Ovary (tissue), 7 donors: ENCODE measurements at regions not wholly inside any gene's neighbourhood (a gene's known extent, or its start where the extent isn't known, plus 50 kb on each side); places are given as distances from the start of the nearest gene placed in this dataset.
A peak's percentile ranks its signal among the peaks of the same experiment; 100 is the strongest.

Experiments
- DNase-seq, 5 donors: peaks; one replicate each; pipeline ENCODE4 v3.0.0-alpha.2; 2019 to 2020
- H3K27ac ChIP-seq, 2 donors: fragments of 200-600 bp; one replicate each; pipeline versions ENCODE4 v1.5.1 to v1.8.0; 2019 to 2022
- H3K27me3 ChIP-seq: fragments of 200-600 bp; one replicate; pipeline ENCODE4 v1.8.0; 2022
- H3K36me3 ChIP-seq: fragments of 200-600 bp; sonication (generic); one replicate; pipeline ENCODE4 v1.5.1; 2019
- H3K4me1 ChIP-seq: one replicate; pipeline ENCODE4 v1.8.1; 2013; ENCODE audit warnings: mild to moderate bottlenecking, moderate library complexity; ENCODE audit not compliant: insufficient read depth
- H3K4me3 ChIP-seq: fragments of 200-600 bp; sonication (generic); one replicate; pipeline ENCODE4 v1.5.1; 2017
- H3K9me3 ChIP-seq, 2 donors: fragments of 200-600 bp in 1 of 2; sonication (generic) in 1 of 2; one replicate each; pipeline versions ENCODE4 v1.5.1 to v1.8.1; 2013 to 2019; ENCODE audit warnings: mild to moderate bottlenecking in 1 of 2, moderate library complexity in 1 of 2
- EP300 ChIP-seq: sonication (generic); formaldehyde crosslinking; IDR thresholded peaks from one replicate; pipeline ENCODE4 v1.6.1; 2017; ENCODE audit warnings: antibody characterized with exemption
- POLR2A ChIP-seq: fragments of 450-650 bp; IDR thresholded peaks from one replicate; pipeline ENCODE4 v1.6.1; 2017; ENCODE audit warnings: antibody characterized with exemption, mild to moderate bottlenecking, moderate library complexity
- WGBS, 3 donors: extraction: QIAGEN DNeasy Blood & Tissue Kit in 1 of 3; methylation state at CpG; one replicate each; pipeline versions ENCODE4 v1.1.5 to v1.1.7; 2013 to 2017; 5-methylcytosine and 5-hydroxymethylcytosine counted together
- intact Hi-C, 4 donors: fragments of 100-400 bp; cut with DNase I; formaldehyde crosslinking; loops; one replicate each; pipeline versions ENCODE4 v1.11.0 to v1.15.1; 2022 to 2023
- TF ChIP-seq, protein P1 (sequence below), 3 donors: fragments of 450-650 bp in 2 of 3; fragments of 200-600 bp in 1 of 3; IDR thresholded peaks; one replicate each; pipeline versions ENCODE4 v1.5.1 to v1.8.0; 2016 to 2022; ENCODE audit warnings: antibody characterized with exemption in 3 of 3, mild to moderate bottlenecking in 1 of 3
- donor health status: DM: no; HTN: no; CAD: no; lungs with moderate emphysema.
- donor health status: DM: no; HTN: no; CAD: no.
- donor health status: Bipolar disorder and iron deficiency.
- donor health status: DM: no; HTN: no; CAD: no.
- donor health status: DM: yes; HTN: yes; CAD: no.

DNA sequence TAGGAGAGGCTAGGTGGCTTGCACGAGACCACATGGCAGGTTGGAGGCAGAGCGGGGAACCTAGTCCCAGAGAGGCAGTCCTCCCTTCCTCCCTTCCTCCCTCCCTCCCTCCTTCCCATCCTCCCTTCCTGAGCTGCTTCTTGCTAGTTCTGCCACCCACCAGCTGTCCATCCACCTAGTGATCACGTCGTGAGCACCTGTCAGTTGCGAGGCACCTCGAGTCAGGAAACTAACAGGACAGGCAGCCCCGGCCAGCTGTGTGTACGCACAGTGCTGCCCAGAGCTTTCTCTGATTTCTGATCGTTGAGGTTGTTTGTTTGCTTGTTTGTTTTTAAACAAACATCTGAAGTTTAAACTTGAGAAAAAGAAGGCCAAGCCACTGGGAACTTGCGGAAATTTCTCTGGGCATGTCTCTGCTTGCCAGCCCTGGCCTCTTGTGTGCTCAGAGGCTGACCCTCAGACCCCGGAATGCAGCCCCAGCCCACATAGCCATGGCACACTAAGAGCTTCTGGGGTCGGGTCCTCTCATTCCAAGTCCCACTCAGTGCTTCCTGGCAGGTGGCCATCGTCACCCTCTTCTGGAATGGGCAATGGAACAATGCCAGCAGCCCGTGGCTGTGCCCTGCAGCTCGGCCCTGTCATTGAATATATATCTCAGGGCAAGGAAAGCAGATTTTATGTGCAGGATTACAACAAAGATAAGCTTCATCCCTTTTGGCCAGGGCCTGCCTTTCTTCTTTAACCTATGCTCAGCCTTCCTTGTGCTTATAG is 174.0 kb downstream of the KATNIP start:
- DNase-seq = peak in 3 of 5 donors; percentile 28 to 46 (median 46)
- intact Hi-C loops = loop anchor here in 1 of 4 donors (10.0 kb wide), 1 partner anchor 459 kb away; the partner anchor contains the start of gene NSMCE1
- Histone ChIP-seq H3K9me3 (no peaks in the 10 kb centered on the region), H3K4me1 (peaks cover 12% of the 10 kb centered on the region), H3K27ac (peak overlapping the region in 1 of 2 donors; percentile 28), H3K27me3 (no peaks in the 10 kb centered on the region), H3K4me3 (no peak overlapping the region), H3K36me3 (no peaks in the 10 kb centered on the region)
- TF ChIP-seq, protein P1, sequence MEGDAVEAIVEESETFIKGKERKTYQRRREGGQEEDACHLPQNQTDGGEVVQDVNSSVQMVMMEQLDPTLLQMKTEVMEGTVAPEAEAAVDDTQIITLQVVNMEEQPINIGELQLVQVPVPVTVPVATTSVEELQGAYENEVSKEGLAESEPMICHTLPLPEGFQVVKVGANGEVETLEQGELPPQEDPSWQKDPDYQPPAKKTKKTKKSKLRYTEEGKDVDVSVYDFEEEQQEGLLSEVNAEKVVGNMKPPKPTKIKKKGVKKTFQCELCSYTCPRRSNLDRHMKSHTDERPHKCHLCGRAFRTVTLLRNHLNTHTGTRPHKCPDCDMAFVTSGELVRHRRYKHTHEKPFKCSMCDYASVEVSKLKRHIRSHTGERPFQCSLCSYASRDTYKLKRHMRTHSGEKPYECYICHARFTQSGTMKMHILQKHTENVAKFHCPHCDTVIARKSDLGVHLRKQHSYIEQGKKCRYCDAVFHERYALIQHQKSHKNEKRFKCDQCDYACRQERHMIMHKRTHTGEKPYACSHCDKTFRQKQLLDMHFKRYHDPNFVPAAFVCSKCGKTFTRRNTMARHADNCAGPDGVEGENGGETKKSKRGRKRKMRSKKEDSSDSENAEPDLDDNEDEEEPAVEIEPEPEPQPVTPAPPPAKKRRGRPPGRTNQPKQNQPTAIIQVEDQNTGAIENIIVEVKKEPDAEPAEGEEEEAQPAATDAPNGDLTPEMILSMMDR (IDR thresholded peaks at IDR 0.05) = no peak
- TF ChIP-seq POLR2A (no peak), EP300 (no peak)
- 77 to 81% (median 77%) methylated on average over 15 of the region's 15 CpGs for WGBS, 3 donors

DNA sequence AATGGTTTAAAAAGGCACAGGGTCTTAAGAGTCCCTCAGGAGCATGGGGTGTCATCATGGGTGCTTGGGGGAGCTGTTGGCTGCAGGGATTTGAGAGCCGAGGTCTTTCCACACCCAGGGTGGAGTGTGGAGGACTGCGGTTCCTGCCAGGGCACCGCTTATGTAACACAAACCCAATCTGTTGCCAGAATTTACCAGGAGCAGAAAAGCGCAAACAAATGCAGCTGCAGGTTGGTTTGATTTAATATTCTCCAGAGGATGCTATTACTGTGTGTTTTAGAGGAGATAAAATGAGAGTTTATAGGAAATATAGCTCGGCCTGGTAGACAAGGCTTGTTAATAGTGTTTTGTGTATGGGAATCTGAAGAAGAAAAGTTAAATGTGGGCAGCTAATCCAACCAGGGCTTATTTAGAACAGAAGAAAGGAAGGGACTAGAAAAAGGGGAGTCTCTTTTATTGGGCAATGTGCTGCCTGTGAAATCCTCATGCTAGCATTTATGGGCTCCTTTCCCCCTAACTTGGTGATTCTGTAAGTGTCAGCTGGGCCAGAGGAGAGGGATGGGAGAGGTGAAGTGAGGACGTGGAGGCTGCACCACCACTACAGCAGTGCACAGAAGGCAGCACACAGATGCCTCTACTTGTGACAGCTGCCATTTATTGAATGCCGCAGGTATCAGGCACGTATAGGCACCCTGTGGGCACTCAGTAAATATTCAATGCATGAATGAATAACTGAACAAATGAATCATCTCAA is 174.7 kb downstream of the KATNIP start:
- 49 to 69% (median 59%) methylated on average over 8 of the region's 8 CpGs for whole genome bisulfite sequencing, 3 donors
- H3K27me3 ChIP-seq = no peaks in the 10 kb centered on the region
- intact Hi-C loops = loop anchor here in 1 of 4 donors (10.0 kb wide), 1 partner anchor 460 kb away; the partner anchor contains the start of gene NSMCE1
- peak in 2 of 5 donors; percentile 42 to 44 for DNase-seq
- no peak for TF ChIP-seq POLR2A
- TF ChIP-seq, protein P1 (IDR thresholded peaks at IDR 0.05) = no peak
- no peak for TF ChIP-seq EP300
- peaks cover 12% of the 10 kb centered on the region for H3K4me1 ChIP-seq
- H3K27ac ChIP-seq = peak overlapping the region in 1 of 2 donors; percentile 28
- H3K36me3 ChIP-seq = no peaks in the 10 kb centered on the region
- H3K4me3 ChIP-seq = no peak overlapping the region
- no peaks in the 10 kb centered on the region for H3K9me3 ChIP-seq

DNA sequence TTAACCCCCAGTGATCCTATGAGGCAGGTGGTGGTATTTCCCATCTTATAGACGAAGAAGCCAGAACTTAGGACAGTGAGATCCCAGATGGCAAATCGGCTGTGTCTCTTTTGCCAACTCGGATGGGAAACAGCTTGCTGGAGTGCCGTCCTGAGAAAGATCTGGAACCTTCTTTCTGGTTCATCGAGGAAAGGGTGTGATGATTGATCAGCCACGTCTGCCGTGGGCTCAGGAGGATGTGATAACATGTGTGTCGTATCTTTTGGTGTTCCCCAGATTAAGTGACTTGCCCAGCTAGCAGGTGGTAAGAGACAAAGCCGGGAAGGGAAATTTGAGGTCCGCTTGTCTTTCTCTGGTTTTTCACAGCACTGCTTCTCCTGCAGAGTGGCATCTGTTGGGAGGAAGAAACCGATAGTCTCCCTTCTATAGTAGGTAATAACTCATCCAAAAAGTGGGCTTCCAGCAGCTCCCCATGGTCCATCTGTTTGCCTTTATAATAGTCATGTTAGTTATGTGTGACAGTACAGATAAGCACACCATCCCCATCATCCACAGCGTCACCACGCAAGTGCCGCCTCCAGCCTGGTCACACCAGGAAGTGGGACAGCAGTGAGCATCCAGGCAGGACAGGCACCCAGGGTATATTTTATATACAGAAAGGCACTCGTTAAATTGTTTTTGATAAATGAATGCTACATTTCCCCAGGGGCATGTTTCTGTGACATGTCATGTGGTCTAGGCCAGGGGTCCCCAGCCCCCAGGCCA is 175.5 kb downstream of the KATNIP start:
- DNase-seq = no peak
- Histone ChIP-seq H3K27me3 (no peaks in the 10 kb centered on the region), H3K4me3 (no peak overlapping the region), H3K36me3 (no peaks in the 10 kb centered on the region), H3K27ac (no peak overlapping the region), H3K4me1 (peaks cover 12% of the 10 kb centered on the region), H3K9me3 (no peaks in the 10 kb centered on the region)
- no peak for TF ChIP-seq POLR2A
- intact Hi-C loops = loop anchor here in 1 of 4 donors (10.0 kb wide), 1 partner anchor 461 kb away; the partner anchor contains the start of gene NSMCE1
- 93 to 97% (median 94%) methylated on average over 15 of the region's 15 CpGs for WGBS, 3 donors

DNA sequence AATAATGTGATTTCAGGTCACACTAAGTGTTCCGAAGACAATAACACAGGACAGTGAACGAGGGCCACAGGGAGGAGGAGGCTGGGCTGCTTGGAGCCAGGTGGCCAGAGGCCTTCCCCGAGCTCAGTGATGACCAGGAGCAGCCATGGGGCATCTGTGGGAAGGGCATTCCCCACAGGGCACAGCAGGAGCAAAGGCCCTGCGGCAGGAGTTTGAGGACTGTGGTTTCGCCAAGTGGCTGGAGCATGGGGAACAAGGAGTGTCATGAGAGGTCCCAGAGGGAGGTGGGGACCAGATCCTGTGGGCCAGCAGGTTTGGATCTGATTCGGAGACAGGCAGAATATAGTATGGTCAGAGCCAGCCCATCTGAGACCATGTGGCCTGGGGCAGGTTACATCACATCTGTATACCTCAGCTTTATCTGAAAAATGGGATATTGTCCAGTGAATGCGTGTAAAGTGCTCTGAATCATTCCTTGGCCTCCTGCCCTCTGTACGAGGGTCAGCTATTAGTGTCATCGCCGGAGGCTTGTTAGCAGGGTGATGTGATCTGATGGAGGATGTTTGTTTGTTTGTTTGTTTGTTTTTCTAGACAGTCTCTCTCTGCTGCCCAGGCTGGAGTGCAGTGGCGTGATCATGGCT is 176.8 kb downstream of the KATNIP start:
- TF ChIP-seq EP300 (no peak), POLR2A (no peak)
- TF ChIP-seq, protein P1 (IDR thresholded peaks at IDR 0.05) = no peak
- DNase-seq = no peak
- Histone ChIP-seq H3K4me3 (no peak overlapping the region), H3K36me3 (no peaks in the 10 kb centered on the region), H3K27ac (no peak overlapping the region), H3K4me1 (peaks cover 4% of the 10 kb centered on the region), H3K9me3 (no peaks in the 10 kb centered on the region), H3K27me3 (no peaks in the 10 kb centered on the region)
- intact Hi-C loops = loop anchor here in 1 of 4 donors (10.0 kb wide), 1 partner anchor 462 kb away; the partner anchor contains the start of gene NSMCE1
- 89 to 92% (median 91%) methylated on average over 11 of the region's 11 CpGs for WGBS, 3 donors
